ENCODE measurements at regions not wholly inside any gene's neighbourhood (a gene's known extent, or its start where the extent isn't known, plus 50 kb on each side); places are given as distances from the start of the nearest gene placed in this dataset.

DNA sequence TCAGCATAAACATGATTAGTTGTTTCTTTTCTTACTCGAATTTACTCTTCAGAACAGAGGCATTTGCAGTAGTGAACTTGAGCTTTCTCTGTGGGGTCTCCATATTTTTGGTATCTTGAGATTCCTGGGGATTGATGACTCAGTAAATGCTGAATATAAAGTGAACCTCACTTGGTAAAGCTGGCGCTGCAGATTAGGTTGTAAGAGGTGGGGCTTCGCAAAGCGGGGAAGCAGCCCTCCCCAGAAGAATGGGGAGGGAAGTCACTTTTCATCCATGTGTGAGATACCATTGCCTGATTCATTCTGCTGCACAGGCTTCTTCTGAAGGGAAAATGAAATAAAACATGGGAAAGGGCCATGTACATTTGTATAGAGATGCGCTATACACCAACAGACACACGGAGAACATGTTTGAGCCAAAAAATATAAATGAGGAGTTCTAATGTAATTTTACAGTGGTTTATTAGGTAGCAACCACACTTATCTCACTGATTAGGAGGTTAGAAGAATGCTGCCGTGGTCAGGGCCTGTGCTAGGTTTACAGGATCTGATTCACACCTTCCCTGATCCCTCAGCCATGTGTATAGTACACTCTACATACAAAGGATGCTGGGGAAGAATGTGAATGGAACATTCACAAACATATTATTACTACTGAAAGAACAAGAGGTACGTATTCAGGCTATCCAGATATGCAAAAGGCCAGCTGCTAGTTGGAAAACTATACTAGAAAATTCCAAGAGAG lies 63.5 kb downstream of the DNTTIP2 start:
- TF ChIP-seq, protein P1, sequence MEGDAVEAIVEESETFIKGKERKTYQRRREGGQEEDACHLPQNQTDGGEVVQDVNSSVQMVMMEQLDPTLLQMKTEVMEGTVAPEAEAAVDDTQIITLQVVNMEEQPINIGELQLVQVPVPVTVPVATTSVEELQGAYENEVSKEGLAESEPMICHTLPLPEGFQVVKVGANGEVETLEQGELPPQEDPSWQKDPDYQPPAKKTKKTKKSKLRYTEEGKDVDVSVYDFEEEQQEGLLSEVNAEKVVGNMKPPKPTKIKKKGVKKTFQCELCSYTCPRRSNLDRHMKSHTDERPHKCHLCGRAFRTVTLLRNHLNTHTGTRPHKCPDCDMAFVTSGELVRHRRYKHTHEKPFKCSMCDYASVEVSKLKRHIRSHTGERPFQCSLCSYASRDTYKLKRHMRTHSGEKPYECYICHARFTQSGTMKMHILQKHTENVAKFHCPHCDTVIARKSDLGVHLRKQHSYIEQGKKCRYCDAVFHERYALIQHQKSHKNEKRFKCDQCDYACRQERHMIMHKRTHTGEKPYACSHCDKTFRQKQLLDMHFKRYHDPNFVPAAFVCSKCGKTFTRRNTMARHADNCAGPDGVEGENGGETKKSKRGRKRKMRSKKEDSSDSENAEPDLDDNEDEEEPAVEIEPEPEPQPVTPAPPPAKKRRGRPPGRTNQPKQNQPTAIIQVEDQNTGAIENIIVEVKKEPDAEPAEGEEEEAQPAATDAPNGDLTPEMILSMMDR (IDR thresholded peaks at IDR 0.05), result no peak
- TF ChIP-seq POLR2A (IDR thresholded peaks at IDR 0.05), result no peak
- no peak for TF ChIP-seq POLR2AphosphoS5 (IDR thresholded peaks at IDR 0.05)
- no peak for TF ChIP-seq EP300 (IDR thresholded peaks at IDR 0.05)

All from sigmoid colon (tissue), 4 donors.